H9 (cell line): ENCODE measurements at regions not wholly inside any gene's neighbourhood (a gene's known extent, or its start where the extent isn't known, plus 50 kb on each side); places are given as distances from the start of the nearest gene placed in this dataset.

Experiments used
- DNase-seq: peaks from one replicate; pipeline ENCODE4 v3.0.0-alpha.2; 2017
- H2AFZ ChIP-seq: one replicate; pipeline ENCODE4 v1.6.1; 2013; ENCODE audit warnings: mild to moderate bottlenecking, low read length, control low read depth, moderate library complexity
- H2AK5ac ChIP-seq: 2 replicates; pipeline ENCODE4 v1.6.1; 2013; ENCODE audit warnings: low read length, control low read depth, mixed read lengths; ENCODE audit not compliant: insufficient read length
- H2BK120ac ChIP-seq: one replicate; pipeline ENCODE4 v1.6.1; 2013; ENCODE audit warnings: low read depth, mild to moderate bottlenecking, low read length, control low read depth, inconsistent platforms; ENCODE audit not compliant: poor library complexity, severe bottlenecking
- H2BK12ac ChIP-seq: 2 replicates; pipeline ENCODE4 v1.6.1; 2013; ENCODE audit warnings: low read length, control low read depth, mixed read lengths, low read depth; ENCODE audit not compliant: insufficient read length
- H2BK15ac ChIP-seq: 2 replicates; pipeline ENCODE4 v1.6.1; 2013; ENCODE audit warnings: low read depth, low read length, control low read depth
- H2BK20ac ChIP-seq: one replicate; pipeline ENCODE4 v1.6.1; 2013; ENCODE audit warnings: low read depth, mild to moderate bottlenecking, low read length, control low read depth, inconsistent platforms; ENCODE audit not compliant: poor library complexity, severe bottlenecking
- H2BK5ac ChIP-seq: 2 replicates; pipeline ENCODE4 v1.6.1; 2013; ENCODE audit warnings: low read length, control low read depth, mixed read lengths; ENCODE audit not compliant: insufficient read length
- H3K14ac ChIP-seq: 2 replicates; pipeline ENCODE4 v1.6.1; 2013; ENCODE audit warnings: low read length, control low read depth; ENCODE audit not compliant: insufficient read depth
- H3K18ac ChIP-seq: 2 replicates; pipeline ENCODE4 v1.6.1; 2013; ENCODE audit warnings: low read depth, mild to moderate bottlenecking, mixed read lengths, low read length, control low read depth; ENCODE audit not compliant: insufficient read length
- H3K23ac ChIP-seq: 2 replicates; pipeline ENCODE4 v1.6.1; 2013; ENCODE audit warnings: low read length, control low read depth, mixed read lengths, low read depth; ENCODE audit not compliant: insufficient read length
- H3K23me2 ChIP-seq: 2 replicates; pipeline ENCODE4 v1.6.1; 2013; ENCODE audit warnings: low read depth, mild to moderate bottlenecking, mixed read lengths, low read length, control low read depth; ENCODE audit not compliant: insufficient read length, poor library complexity, severe bottlenecking
- H3K27ac ChIP-seq: 2 replicates; pipeline ENCODE4 v1.5.1; 2013; ENCODE audit warnings: low read length, control low read depth, mixed read lengths, low read depth; ENCODE audit not compliant: insufficient read length
- H3K27me3 ChIP-seq: 2 replicates; pipeline ENCODE4 v1.6.1; 2013; ENCODE audit warnings: low read length, control low read depth, inconsistent platforms; ENCODE audit not compliant: insufficient read depth
- H3K4ac ChIP-seq: 2 replicates; pipeline ENCODE4 v1.6.1; 2013; ENCODE audit warnings: low read depth, mild to moderate bottlenecking, control low read depth, inconsistent platforms, low read length, moderate library complexity
- H3K4me1 ChIP-seq: 2 replicates; pipeline ENCODE4 v1.6.1; 2013; ENCODE audit warnings: low read length, control low read depth, inconsistent platforms; ENCODE audit not compliant: insufficient read depth
- H3K4me2 ChIP-seq: 2 replicates; pipeline ENCODE4 v1.6.1; 2013; ENCODE audit warnings: low read length, control low read depth, mixed read lengths; ENCODE audit not compliant: insufficient read length, insufficient read depth
- H3K56ac ChIP-seq: 2 replicates; pipeline ENCODE4 v1.6.1; 2013; ENCODE audit warnings: low read depth, mild to moderate bottlenecking, mixed read lengths, low read length, control low read depth; ENCODE audit not compliant: insufficient read length
- H3K79me1 ChIP-seq: 2 replicates; pipeline ENCODE4 v1.6.1; 2013; ENCODE audit warnings: low read depth, mild to moderate bottlenecking, moderate library complexity, low read length, control low read depth, inconsistent platforms; ENCODE audit not compliant: insufficient read depth, poor library complexity, severe bottlenecking
- H3K79me2 ChIP-seq: 2 replicates; pipeline ENCODE4 v1.6.1; 2013; ENCODE audit warnings: low read length, control low read depth, inconsistent platforms; ENCODE audit not compliant: insufficient read depth
- H3K9ac ChIP-seq: 2 replicates; pipeline ENCODE4 v1.6.1; 2013; ENCODE audit warnings: low read length, control low read depth, mixed read lengths; ENCODE audit not compliant: insufficient read length; ENCODE audit errors: extremely low read depth
- H3K9me3 ChIP-seq: one replicate; pipeline ENCODE4 v1.6.1; 2013; ENCODE audit warnings: low read depth, low read length, inconsistent platforms; ENCODE audit not compliant: control insufficient read depth
- H3T11ph ChIP-seq: one replicate; pipeline ENCODE4 v1.6.1; 2013; ENCODE audit warnings: mild to moderate bottlenecking, low read length, control low read depth, inconsistent platforms
- H4K20me1 ChIP-seq: one replicate; pipeline ENCODE4 v1.6.1; 2013; ENCODE audit not compliant: control insufficient read depth, insufficient read length, insufficient read depth
- H4K5ac ChIP-seq: 2 replicates; pipeline ENCODE4 v1.6.1; 2013; ENCODE audit warnings: low read depth, mild to moderate bottlenecking, mixed read lengths, low read length, control low read depth; ENCODE audit not compliant: insufficient read length
- H4K8ac ChIP-seq: replicated peaks from 2 replicates; pipeline ENCODE4 v1.6.1; 2013; ENCODE audit warnings: low read length, control low read depth, mixed read lengths, low read depth; ENCODE audit not compliant: insufficient read length
- H4K91ac ChIP-seq: 2 replicates; pipeline ENCODE4 v1.6.1; 2013; ENCODE audit warnings: low read depth, mild to moderate bottlenecking, moderate library complexity, mixed read lengths, low read length, control low read depth; ENCODE audit not compliant: insufficient read length
- H3K27ac Mint-ChIP-seq, 3 experiments: 2 replicates in 2 of 3; 3 replicates in 1 of 3; pipeline ENCODE4 v1.8.0; 2020 to 2021; ENCODE audit warnings: mixed read lengths in 3 of 3, mild to moderate bottlenecking in 1 of 3, moderate library complexity in 1 of 3
- H3K27me3 Mint-ChIP-seq: 2 replicates; pipeline ENCODE4 v1.8.0; 2021; ENCODE audit warnings: low read depth, mild to moderate bottlenecking, moderate library complexity, mixed read lengths
- H3K36me3 Mint-ChIP-seq, 3 experiments: 2 replicates in 2 of 3; 3 replicates in 1 of 3; pipeline ENCODE4 v1.8.0; 2020 to 2021; ENCODE audit warnings: low read depth in 3 of 3, mixed read lengths in 3 of 3; ENCODE audit not compliant: insufficient read depth in 1 of 3
- H3K4me1 Mint-ChIP-seq, 2 experiments: 2 replicates each; pipeline ENCODE4 v1.8.0; 2020; ENCODE audit warnings: mixed read lengths in 2 of 2
- H3K4me3 Mint-ChIP-seq, 2 experiments: 2 replicates in 1 of 2; 3 replicates in 1 of 2; pipeline ENCODE4 v1.8.0; 2020 to 2021; ENCODE audit warnings: mild to moderate bottlenecking in 2 of 2, mixed read lengths in 2 of 2, moderate library complexity in 1 of 2
- H3K9me3 Mint-ChIP-seq, 2 experiments: 2 replicates in 1 of 2; 3 replicates in 1 of 2; pipeline ENCODE4 v1.8.0; 2020; ENCODE audit warnings: mild to moderate bottlenecking in 2 of 2, mixed read lengths in 2 of 2, moderate library complexity in 1 of 2
- WGBS: extraction: QIAGEN DNeasy Blood & Tissue Kit; methylation state at CpG from one replicate; pipeline ENCODE4 v1.1.7; 2013; ENCODE audit warnings: missing lambda C conversion rate, low lambda C conversion rate, mixed read lengths; ENCODE audit not compliant: insufficient read length; ENCODE audit errors: extremely low coverage; 5-methylcytosine and 5-hydroxymethylcytosine counted together
- TF ChIP-seq, protein P1 (sequence below): fragments of 200-600 bp; sonication (generic); conservative IDR thresholded peaks from 3 replicates; pipeline ENCODE4 v1.8.0; 2021; ENCODE audit warnings: antibody characterized with exemption, mild to moderate bottlenecking

- no peak overlapping the region for H3K27ac ChIP-seq
- H4K20me1 ChIP-seq: no peaks in the 10 kb centered on the region
- H2BK120ac ChIP-seq: no peak overlapping the region
- H4K5ac ChIP-seq: no peak overlapping the region
- H3K9ac ChIP-seq: no peak overlapping the region
- no peaks in the 10 kb centered on the region for H3K4me1 Mint-ChIP-seq
- H3K9me3 Mint-ChIP-seq: no peaks in the 10 kb centered on the region
- no peak overlapping the region for H2BK20ac ChIP-seq
- H3K14ac ChIP-seq: no peak overlapping the region
- no peak overlapping the region for H3K4ac ChIP-seq
- no peaks in the 10 kb centered on the region for H3K23me2 ChIP-seq
- no peak overlapping the region for H2BK15ac ChIP-seq
- no peaks in the 10 kb centered on the region for H3K36me3 Mint-ChIP-seq
- H3K9me3 ChIP-seq: no peaks in the 10 kb centered on the region
- H3K23ac ChIP-seq: no peak overlapping the region
- no peak overlapping the region for H2BK5ac ChIP-seq
- H3K4me3 Mint-ChIP-seq: no peak overlapping the region
- WGBS: no CpG with 5 or more reads among the region's 2 CpGs
- DNase-seq: no peak
- no peak overlapping the region for H3K56ac ChIP-seq
- TF ChIP-seq, protein P1, sequence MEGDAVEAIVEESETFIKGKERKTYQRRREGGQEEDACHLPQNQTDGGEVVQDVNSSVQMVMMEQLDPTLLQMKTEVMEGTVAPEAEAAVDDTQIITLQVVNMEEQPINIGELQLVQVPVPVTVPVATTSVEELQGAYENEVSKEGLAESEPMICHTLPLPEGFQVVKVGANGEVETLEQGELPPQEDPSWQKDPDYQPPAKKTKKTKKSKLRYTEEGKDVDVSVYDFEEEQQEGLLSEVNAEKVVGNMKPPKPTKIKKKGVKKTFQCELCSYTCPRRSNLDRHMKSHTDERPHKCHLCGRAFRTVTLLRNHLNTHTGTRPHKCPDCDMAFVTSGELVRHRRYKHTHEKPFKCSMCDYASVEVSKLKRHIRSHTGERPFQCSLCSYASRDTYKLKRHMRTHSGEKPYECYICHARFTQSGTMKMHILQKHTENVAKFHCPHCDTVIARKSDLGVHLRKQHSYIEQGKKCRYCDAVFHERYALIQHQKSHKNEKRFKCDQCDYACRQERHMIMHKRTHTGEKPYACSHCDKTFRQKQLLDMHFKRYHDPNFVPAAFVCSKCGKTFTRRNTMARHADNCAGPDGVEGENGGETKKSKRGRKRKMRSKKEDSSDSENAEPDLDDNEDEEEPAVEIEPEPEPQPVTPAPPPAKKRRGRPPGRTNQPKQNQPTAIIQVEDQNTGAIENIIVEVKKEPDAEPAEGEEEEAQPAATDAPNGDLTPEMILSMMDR: no peak
- no peaks in the 10 kb centered on the region for H3K4me1 ChIP-seq
- H2AFZ ChIP-seq: no peak overlapping the region
- no peak overlapping the region for H3T11ph ChIP-seq
- no peaks in the 10 kb centered on the region for H3K79me1 ChIP-seq
- no peak overlapping the region for H2BK12ac ChIP-seq
- H4K8ac ChIP-seq: no peak overlapping the region
- no peak overlapping the region for H3K18ac ChIP-seq
- H3K27me3 ChIP-seq: no peaks in the 10 kb centered on the region
- H2AK5ac ChIP-seq: no peak overlapping the region
- no peak overlapping the region for H3K27ac Mint-ChIP-seq
- no peaks in the 10 kb centered on the region for H3K79me2 ChIP-seq
- H4K91ac ChIP-seq: no peak overlapping the region
- H3K27me3 Mint-ChIP-seq: no peaks in the 10 kb centered on the region
- H3K4me2 ChIP-seq: no peak overlapping the region
Measured at GRCh38 chr5:166909926-166910325, 1381.5 kb upstream of the WWC1 start.
